ENCODE measurements at regions not wholly inside any gene's neighbourhood (a gene's known extent, or its start where the extent isn't known, plus 50 kb on each side); places are given as distances from the start of the nearest gene placed in this dataset.

GRCh38 chr1:101376121-101377083 lies 139.6 kb downstream of the S1PR1 start:
- TF ChIP-seq CTCF (IDR thresholded peaks at IDR 0.05; ENCODE audit: insufficient read depth, low read depth, low read length, missing control alignments), result no peak
- no peak overlapping the region for H3K4me3 ChIP-seq (ENCODE audit: low read length)
- DNase-seq (ENCODE audit: low read depth), result no peak

- no peak overlapping the region for H3K4me3 ChIP-seq (ENCODE audit: low read length)
- DNase-seq (ENCODE audit: low read depth), result no peak
- no peak for TF ChIP-seq CTCF (IDR thresholded peaks at IDR 0.05; ENCODE audit: insufficient read depth, low read depth, low read length, missing control alignments)
Observed at GRCh38 chr1:101377084-101377835, 140.4 kb downstream of the S1PR1 start.

GRCh38 chr1:101379037-101379436 lies 142.2 kb downstream of the S1PR1 start:
- DNase-seq (ENCODE audit: low read depth), result no peak
- H3K4me3 ChIP-seq (ENCODE audit: low read length), result no peak overlapping the region
- no peak for TF ChIP-seq CTCF (IDR thresholded peaks at IDR 0.05; ENCODE audit: insufficient read depth, low read depth, low read length, missing control alignments)

GRCh38 chr1:101379950-101380349 lies 143.1 kb downstream of the S1PR1 start:
- no peak for DNase-seq (ENCODE audit: low read depth)
- no peak overlapping the region for H3K4me3 ChIP-seq (ENCODE audit: low read length)
- no peak for TF ChIP-seq CTCF (IDR thresholded peaks at IDR 0.05; ENCODE audit: insufficient read depth, low read depth, low read length, missing control alignments)

GRCh38 chr1:101382135-101382534 lies 145.3 kb downstream of the S1PR1 start:
- no peak for TF ChIP-seq CTCF (IDR thresholded peaks at IDR 0.05; ENCODE audit: insufficient read depth, low read depth, low read length, missing control alignments)
- H3K4me3 ChIP-seq (ENCODE audit: low read length), result no peak overlapping the region
- DNase-seq (ENCODE audit: low read depth), result no peak

- no peak for DNase-seq (ENCODE audit: low read depth)
- TF ChIP-seq CTCF (IDR thresholded peaks at IDR 0.05; ENCODE audit: insufficient read depth, low read depth, low read length, missing control alignments), result no peak
Observed at GRCh38 chr1:101388904-101389546, 152.2 kb downstream of the S1PR1 start.

More at GRCh38 chr1:101388904-101389546, 152.2 kb downstream of the S1PR1 start:
- H3K4me3 ChIP-seq (ENCODE audit: low read length), result no peak overlapping the region
